ENCODE measurements at regions not wholly inside any gene's neighbourhood (a gene's known extent, or its start where the extent isn't known, plus 50 kb on each side); places are given as distances from the start of the nearest gene placed in this dataset.

- TF ChIP-seq CTCF (IDR thresholded peaks at IDR 0.05) (no peak), POLR2A (IDR thresholded peaks at IDR 0.05) (no peak)
Measured at GRCh38 chr5:133895979-133896845, 72.2 kb downstream of the C5orf15 start.

Measured in uterus (tissue), 2 donors.